ENCODE measurements at regions not wholly inside any gene's neighbourhood (a gene's known extent, or its start where the extent isn't known, plus 50 kb on each side); places are given as distances from the start of the nearest gene placed in this dataset.

DNA sequence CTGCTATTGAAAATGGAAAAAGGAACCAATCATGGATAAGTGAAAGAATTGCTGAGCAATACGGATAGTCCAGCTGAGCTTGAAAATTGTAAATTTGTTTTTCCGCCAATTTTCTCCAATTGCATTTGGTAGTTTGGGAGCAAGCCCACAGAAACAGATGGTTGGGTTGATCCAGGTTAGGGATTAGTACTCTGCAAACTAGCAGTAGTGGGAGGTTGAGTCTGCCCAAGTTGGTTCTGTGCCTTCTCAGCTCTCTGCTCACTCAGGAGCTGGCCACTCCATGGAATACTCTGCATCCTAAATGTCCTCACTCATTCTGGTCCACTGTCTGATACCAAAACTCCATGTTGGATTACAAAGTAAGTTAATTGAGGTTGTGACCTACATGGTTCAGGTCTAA, 361.1 kb upstream of the ATP2B1 start:
- in situ Hi-C loops (cut with HindIII; ENCODE audit: low pct_ligation_motif_present, low pct_unique_long_range_greater_than_20kb, low sequenced_read_pairs) = no loop called here
- no peak for DNase-seq

DNA sequence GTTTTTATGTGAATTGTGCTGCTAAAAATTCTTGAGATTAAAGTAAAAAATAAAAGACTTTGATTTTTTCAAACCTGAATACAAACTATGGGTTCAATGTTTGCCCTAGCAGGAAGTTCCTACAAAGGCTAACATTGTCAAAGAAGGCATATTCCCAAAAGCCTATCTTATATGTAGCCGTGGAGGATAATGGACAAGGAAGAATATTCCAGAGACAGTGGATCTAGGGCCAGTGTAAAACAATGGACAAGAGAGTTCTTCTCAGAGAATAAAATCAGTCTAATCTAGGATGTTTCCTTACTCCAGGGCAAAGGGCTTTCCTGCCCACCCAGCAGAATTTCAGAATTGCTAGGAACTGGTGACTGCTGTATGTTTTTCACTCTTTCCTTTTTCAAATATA, 359.2 kb upstream of the ATP2B1 start:
- in situ Hi-C loops (cut with HindIII; ENCODE audit: low pct_ligation_motif_present, low pct_unique_long_range_greater_than_20kb, low sequenced_read_pairs) = no loop called here
- DNase-seq = no peak

DNA sequence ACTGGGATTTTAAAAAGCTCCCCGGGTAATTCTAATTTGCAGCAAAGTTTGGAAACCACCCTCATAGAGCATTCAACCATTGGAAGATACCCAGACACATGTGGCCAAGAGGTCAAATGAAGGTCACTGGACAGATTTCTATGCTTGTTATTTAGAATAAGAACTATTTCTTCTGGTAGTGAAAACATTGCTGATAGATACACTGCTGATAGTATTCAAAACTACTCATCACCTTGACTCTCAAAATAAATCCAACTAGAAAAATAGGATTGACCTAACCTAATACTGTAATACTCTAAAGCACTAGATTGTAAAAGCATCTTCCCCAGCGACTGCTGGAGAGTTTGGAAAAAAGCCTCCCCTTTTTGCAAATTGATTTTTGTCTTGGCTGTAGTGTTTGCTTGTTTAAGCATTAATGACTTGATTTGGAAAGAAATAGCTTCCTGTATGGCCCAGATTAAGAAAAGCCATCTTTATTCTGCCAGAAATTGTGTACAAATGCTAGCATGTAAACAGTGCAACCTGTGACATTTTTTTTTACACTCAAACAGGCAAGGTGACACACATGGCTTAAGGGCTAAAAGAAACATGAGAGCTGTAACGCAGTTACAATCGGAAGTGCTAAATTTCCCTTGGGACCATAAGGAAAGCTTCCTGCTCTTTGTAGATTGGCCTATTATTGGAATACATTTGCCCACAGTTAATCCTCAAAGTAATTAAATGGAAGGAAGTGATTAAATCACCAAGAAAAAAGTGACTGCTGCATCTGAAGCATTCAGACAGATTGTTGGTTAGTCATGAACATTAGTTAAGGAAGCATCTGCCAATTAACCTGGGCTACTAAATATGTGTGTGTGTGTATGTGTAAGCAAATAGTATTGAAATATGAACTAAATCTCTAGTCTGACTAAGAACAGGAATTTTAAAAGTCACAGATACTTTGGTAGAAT, 356.5 kb upstream of the ATP2B1 start:
- no peak for DNase-seq

DNA sequence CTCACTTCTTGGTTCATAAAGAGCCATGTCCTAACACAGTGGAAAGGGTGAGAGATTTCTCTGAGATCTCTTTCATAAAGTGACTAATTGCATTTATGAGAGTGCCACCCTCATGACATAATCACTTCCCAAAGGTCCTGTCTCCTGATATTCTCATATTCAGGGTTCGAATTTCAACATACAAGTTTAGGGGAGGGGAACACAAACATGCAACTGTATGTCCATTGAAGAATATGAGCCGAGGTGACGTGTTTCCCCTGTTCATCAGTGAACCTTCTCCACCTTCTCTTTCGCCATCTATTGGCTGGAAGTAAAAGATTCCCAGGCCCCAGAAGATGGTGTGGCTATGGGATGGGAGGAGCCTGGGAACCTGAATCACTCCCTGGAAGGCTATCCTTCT, 354.2 kb upstream of the ATP2B1 start:
- in situ Hi-C loops (cut with HindIII; ENCODE audit: low pct_ligation_motif_present, low pct_unique_long_range_greater_than_20kb, low sequenced_read_pairs) = no loop called here
- DNase-seq = no peak

More for the DNA sequence above, 356.5 kb upstream of the ATP2B1 start:
- in situ Hi-C loops (cut with HindIII; ENCODE audit: low pct_ligation_motif_present, low pct_unique_long_range_greater_than_20kb, low sequenced_read_pairs) = no loop called here

DNA sequence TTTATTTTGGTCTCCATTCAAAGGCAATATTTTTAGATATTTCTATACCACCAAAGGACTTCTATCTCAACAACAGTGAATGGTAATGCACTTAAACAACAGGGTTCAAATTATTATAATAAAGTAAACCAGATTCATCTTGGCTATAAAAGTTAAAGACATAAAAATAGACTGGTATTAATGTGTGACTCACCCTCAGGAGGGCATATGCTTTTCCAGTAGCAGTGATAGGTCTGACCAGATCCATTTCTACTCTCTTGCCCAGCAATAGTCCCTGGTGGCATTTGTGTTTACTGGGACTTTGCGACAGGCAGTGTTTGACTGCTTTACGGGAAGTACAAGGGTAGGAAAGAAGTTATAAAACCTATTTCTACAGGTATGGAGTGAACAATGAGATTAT, 353.2 kb upstream of the ATP2B1 start:
- in situ Hi-C loops (cut with HindIII; ENCODE audit: low pct_ligation_motif_present, low pct_unique_long_range_greater_than_20kb, low sequenced_read_pairs) = no loop called here
- no peak for DNase-seq

DNA sequence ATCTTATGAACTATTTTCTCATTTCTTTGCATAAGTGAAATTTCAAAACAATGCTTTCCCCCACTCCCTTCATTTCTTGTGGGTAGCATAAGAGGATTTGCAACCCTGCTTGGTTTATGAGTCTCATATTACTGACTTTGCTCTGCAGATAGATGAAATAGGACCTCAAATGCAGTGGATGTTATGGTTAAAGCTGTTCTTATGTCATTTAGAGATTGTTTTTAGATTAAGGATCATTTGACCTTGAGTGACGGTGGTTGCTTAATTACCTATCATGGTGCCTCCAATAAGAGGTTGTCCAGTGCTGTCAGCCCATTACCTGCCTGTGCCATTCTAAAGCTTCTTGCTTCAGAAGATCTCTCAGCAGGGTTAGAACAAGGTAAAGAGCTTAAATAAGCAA, 351.4 kb upstream of the ATP2B1 start:
- DNase-seq = no peak
- in situ Hi-C loops (cut with HindIII; ENCODE audit: low pct_ligation_motif_present, low pct_unique_long_range_greater_than_20kb, low sequenced_read_pairs) = no loop called here

DNA sequence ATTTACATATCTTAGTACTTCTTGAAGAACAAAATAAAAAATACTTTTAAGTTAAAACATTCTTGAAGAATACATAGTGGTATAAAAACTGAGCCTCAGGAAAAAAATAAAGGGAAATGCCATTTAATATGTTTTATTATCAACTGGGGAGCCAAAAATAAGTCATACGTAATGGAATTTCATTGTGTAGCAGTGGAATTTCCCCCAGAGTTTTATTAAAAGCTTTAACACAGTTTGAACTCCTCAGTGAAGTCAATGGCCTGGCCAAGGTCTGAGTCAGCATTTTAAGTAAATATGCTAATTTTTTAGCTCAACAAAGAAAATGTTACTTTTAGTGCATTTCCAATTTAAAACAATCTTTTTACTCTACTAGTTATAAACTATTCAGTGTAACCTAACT, 350.1 kb upstream of the ATP2B1 start:
- in situ Hi-C loops (cut with HindIII; ENCODE audit: low pct_ligation_motif_present, low pct_unique_long_range_greater_than_20kb, low sequenced_read_pairs) = no loop called here
- DNase-seq = no peak

DNA sequence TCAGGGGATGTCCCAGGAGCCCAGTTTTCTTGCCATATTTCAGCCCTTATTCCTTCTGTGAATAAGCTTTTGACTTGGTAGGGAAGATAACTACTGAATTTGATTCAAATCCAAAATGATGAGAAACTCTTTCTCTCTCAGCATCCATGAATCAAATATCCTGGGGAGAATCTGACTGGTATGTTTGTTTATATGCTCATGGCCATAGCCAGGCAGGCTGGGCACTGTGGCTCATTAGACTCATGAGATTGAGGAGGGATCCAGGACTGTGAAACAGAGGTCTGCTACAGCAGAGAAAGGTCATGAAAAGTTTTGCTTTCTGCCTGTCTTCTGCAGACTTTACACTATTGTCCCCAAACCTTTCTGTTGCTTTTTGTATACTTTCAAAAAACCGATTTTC, 346.4 kb upstream of the ATP2B1 start:
- in situ Hi-C loops (cut with HindIII; ENCODE audit: low pct_ligation_motif_present, low pct_unique_long_range_greater_than_20kb, low sequenced_read_pairs) = no loop called here
- no peak for DNase-seq

DNA sequence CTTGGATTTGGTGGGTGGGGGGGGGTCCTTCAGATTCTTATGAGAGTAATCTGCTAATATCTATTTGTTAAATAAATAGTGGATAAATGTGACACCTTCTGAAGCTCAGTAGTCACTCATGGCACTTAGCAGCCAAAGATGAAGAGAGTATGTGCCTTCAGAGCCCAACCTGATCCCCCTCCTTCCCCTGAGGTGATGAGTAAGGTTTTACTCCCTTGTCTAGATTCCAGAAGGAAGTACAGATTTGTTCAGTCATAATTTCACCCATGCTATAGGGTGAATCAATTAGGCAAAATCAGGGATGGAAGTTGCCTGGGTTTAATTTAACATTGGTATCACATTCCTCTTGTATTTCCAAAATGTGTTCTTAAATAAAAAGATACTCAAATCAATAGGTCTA, 340.3 kb upstream of the ATP2B1 start:
- in situ Hi-C loops (cut with HindIII; ENCODE audit: low pct_ligation_motif_present, low pct_unique_long_range_greater_than_20kb, low sequenced_read_pairs) = no loop called here

DNA sequence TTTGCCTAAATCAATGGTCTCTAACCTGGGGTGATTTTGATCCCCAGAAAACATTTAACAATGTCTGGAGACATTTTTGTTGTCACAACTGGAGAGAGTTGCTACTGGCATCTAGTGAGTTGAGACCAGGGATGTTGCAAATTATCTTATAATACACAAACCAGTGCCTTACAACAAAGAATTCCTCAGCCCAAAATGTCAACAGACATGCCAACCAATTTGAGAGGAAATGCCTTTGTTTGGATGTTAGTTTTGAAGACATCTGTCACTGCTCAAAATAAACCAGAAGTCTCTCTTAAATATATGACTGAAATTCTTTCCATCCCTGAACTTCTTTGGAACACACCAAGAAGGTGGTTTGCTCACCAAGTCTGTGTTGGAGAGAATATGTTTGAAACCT, 336.9 kb upstream of the ATP2B1 start:
- no peak for DNase-seq
- in situ Hi-C loops (cut with HindIII; ENCODE audit: low pct_ligation_motif_present, low pct_unique_long_range_greater_than_20kb, low sequenced_read_pairs) = no loop called here

More for the DNA sequence above, 340.3 kb upstream of the ATP2B1 start:
- DNase-seq = no peak

DNA sequence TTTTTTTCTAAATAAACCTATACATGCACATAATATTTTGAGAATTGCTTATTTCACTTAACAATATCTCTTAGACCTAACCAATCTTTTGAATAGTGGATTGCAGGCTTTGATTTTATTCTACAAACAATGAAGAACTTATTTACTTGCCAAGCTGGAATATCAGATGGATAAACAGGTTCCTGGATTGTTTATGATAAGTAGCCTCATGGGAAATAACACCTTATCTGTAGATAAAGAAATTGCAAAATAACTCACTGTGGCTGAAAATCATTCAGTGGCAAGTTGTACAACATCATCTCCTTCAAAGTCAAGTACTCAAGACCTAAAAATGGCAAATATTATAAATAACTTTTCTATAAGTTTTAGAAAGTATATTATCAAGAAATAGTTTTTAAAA, 335.4 kb upstream of the ATP2B1 start:
- DNase-seq = no peak
- in situ Hi-C loops (cut with HindIII; ENCODE audit: low pct_ligation_motif_present, low pct_unique_long_range_greater_than_20kb, low sequenced_read_pairs) = no loop called here

DNA sequence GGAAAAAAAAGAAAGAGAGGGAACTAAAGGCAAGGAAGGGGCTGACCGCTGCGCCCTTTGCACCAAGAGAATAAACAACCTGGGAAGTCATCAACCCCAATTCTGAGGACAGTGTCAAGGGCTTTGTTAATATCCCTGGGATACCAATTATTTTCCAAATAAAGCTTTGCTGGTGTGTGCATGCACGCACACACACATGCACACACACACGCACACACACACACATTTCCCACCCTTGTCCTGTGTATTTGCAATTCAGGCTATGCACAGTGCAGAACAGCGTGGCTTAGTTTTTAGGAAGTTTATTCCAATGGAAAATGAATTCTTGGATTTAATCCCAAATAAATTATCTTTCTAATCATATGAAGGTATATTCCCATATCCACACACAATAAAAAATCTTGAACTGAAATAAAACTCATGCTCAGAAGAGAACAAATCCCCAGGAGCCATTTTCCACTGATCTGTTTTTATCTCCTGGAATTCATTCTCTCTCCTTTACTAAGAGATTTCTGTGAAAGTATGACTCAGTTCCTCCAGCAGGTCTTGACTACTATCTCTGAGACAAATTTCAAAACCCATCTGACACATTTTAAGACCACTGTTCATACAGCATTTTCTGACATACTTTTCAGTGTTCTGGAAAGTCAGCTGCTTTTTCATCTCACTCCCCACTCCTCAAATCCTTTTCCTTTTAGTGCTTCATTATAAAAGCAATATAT, 334.4 kb upstream of the ATP2B1 start:
- in situ Hi-C loops (cut with HindIII; ENCODE audit: low pct_ligation_motif_present, low pct_unique_long_range_greater_than_20kb, low sequenced_read_pairs) = no loop called here
- DNase-seq = no peak

DNA sequence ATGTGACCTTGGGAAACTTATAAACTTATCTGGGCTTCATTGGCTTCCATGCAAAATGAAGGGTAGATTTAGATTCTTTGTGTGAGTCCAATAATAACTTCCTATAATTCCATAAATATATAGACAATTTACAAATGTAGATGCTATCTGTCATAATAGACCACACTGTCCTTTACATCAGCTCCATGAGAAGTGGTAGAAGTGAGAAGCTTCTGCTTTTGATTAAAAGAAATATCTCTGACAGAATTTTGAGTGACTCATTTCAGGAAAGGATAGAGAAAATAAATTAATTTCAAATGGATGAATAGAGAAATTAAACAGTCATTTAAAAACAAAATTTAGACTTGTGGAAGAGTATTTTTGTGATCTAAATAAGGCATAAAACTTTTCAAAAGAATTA, 329.7 kb upstream of the ATP2B1 start:
- no peak for DNase-seq
- in situ Hi-C loops (cut with HindIII; ENCODE audit: low pct_ligation_motif_present, low pct_unique_long_range_greater_than_20kb, low sequenced_read_pairs) = no loop called here

DNA sequence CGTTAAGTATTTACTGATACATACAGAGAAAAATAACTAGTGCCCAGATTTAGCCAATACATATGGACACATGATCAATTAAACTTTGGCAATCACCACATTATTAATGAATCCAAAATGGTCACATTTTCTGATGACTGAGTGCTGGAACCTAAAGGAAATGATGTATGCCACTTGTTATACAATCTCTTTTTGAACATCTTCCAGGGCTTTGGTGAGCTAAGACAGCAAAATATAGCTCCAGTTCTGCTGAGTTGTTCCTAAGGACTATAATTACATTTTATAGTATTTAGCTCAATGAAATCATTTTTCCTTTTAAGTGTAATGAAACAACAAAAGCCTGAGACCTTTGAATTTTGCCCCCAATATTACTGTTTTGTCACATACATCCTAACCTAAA, 329.1 kb upstream of the ATP2B1 start:
- in situ Hi-C loops (cut with HindIII; ENCODE audit: low pct_ligation_motif_present, low pct_unique_long_range_greater_than_20kb, low sequenced_read_pairs) = no loop called here
- no peak for DNase-seq

DNA sequence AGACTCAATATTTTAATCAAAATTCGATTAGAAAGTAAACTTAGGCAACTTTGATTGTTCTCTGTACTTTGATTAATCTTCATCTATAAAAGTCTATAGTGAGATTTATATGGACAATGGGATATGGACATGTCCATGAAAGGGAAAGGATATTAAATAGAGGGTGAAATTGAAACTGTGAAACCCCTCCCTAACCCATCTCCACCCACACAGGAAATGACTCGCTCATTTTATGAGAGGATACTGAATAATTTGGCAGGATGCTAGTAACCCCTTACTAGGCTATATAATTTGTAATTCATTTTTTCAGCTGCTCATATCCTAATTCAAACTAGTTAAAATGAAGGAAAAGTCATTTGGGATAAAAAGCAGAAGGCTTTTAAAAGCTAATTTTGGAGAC, 328.0 kb upstream of the ATP2B1 start:
- in situ Hi-C loops (cut with HindIII; ENCODE audit: low pct_ligation_motif_present, low pct_unique_long_range_greater_than_20kb, low sequenced_read_pairs) = no loop called here
- DNase-seq = no peak

DNA sequence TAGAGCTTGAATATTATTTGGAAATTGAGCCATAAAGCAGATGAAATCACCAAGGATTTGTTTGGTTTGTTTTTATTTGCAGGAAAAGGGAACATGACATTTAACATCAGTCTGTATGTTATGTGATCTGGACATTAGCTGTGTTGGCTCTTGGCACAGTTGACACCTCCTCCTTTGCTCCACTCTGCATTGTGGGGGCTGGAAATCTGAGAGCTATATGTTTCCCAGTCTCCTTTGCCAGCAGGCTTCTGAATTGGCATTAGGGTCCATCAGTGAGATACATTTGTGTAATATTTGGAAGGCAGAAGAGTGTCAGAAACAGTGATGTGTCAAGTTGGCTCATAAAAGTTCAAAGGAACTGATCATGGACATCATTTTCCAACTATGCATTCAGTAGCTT, 322.1 kb upstream of the ATP2B1 start:
- DNase-seq = no peak
- in situ Hi-C loops (cut with HindIII; ENCODE audit: low pct_ligation_motif_present, low pct_unique_long_range_greater_than_20kb, low sequenced_read_pairs) = no loop called here

DNA sequence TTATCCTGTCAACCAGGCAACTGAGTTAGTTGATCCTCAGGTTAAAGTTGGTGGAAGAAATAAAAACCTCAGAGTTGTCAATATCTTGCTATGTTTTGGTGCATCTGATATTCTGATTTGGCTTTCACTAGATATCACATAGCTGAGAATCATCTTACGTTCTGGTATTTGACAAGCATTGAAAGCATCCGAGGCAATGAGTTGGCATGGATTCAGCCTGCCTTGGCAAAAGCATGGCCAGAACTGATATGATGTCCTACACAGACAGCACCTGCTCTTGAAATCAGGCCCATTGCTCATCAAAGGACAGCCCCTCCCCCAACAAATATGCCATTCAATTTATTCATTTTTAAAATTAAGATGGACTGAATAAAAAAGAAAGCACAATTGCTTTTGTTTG, 320.7 kb upstream of the ATP2B1 start:
- DNase-seq = no peak
- in situ Hi-C loops (cut with HindIII; ENCODE audit: low pct_ligation_motif_present, low pct_unique_long_range_greater_than_20kb, low sequenced_read_pairs) = no loop called here

DNA sequence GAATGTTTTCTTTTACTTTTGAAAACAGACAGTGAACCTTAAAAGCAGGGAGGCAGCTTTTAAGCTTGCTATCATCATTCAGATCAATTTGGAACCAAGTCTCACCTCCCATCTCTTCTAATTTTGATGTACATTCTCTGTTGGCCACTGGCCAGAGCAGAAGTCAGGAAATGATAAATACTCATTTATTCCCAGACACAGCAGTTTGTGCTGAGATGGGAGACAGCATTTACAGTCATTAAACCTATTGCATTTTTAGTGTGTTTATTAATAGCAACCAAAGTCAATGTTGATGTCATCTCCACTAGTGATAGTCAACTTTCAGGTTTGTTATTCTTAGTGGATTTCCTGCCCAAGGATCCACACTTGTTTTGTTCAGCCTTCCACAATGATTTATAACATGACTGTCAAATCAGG, 320.0 kb upstream of the ATP2B1 start:
- in situ Hi-C loops (cut with HindIII; ENCODE audit: low pct_ligation_motif_present, low pct_unique_long_range_greater_than_20kb, low sequenced_read_pairs) = no loop called here
- DNase-seq = no peak

DNA sequence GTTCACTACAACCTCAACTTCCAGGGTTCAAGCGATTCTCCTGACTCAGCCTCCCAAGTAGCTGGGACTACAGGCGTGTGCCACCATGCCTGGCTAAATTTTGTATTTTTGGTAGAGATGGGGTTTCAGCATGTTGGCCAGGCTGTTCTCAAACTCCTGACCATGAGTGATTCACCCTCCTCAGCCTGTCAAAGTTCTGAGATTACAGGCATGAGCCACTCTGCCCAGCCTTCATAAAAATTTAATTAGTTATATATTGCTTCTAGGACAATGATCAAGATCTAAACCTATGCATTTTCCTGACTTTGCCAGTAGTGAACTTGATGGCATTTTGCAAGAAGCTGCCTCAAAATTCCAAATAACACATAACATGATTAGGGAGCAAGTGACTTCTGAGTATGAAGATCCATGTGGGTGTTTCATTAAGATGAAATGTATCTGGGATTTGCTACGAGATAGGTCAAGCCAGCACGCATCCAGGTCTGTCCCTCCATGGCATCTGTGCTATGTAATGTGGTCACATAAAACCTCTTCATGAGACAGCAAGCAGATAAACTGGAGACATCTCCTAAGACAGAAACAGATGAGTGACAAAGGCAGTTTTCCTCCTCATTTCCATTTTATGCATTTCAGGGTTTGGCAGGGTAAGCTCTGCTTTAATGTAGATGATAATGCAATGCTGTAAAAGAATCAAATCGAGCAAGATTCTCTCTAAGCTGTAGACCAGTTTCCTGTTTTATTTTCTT, 319.4 kb upstream of the ATP2B1 start:
- in situ Hi-C loops (cut with HindIII; ENCODE audit: low pct_ligation_motif_present, low pct_unique_long_range_greater_than_20kb, low sequenced_read_pairs) = no loop called here
- DNase-seq = no peak

Measured in ACHN (cell line).